SK-N-MC (cell line): ENCODE measurements at regions not wholly inside any gene's neighbourhood (a gene's known extent, or its start where the extent isn't known, plus 50 kb on each side); places are given as distances from the start of the nearest gene placed in this dataset.

Experiments
- EZH2 ChIP-seq: fragments of 200-600 bp; sonication (generic); IDR thresholded peaks from one replicate; pipeline ENCODE4 v1.6.1; 2017; ENCODE audit warnings: antibody characterized with exemption
- FOXP2 ChIP-seq: optimal IDR thresholded peaks from 2 replicates; pipeline ENCODE3; 2011; ENCODE audit warnings: mild to moderate bottlenecking, moderate library complexity; ENCODE audit not compliant: insufficient read depth; ENCODE audit errors: extremely low read length, control extremely low read depth
- POLR2AphosphoS5 ChIP-seq: IDR thresholded peaks from 2 replicates; pipeline ENCODE4 v1.6.1; 2012; ENCODE audit warnings: mild to moderate bottlenecking, low read depth, low read length, borderline replicate concordance

- TF ChIP-seq EZH2 (no peak), POLR2AphosphoS5 (no peak), FOXP2 (no peak)
These were observed 72.7 kb upstream of the TNRC6C start for GRCh38 chr17:77885678-77886386.
